ENCODE measurements at regions not wholly inside any gene's neighbourhood (a gene's known extent, or its start where the extent isn't known, plus 50 kb on each side); places are given as distances from the start of the nearest gene placed in this dataset.

GRCh38 chr10:131425752-131426533, 114.4 kb upstream of the TCERG1L start:
- DNase-seq, result no peak

- no peak for DNase-seq
Measured at GRCh38 chr10:131426534-131426898, 115.0 kb upstream of the TCERG1L start.

GRCh38 chr10:131427281-131427680, 115.8 kb upstream of the TCERG1L start:
- no peak for DNase-seq

GRCh38 chr10:131427901-131428300, 116.4 kb upstream of the TCERG1L start:
- no peak for DNase-seq

GRCh38 chr10:131429141-131429540, 117.6 kb upstream of the TCERG1L start:
- DNase-seq, result no peak

GRCh38 chr10:131429942-131430341, 118.4 kb upstream of the TCERG1L start:
- no peak for DNase-seq

GRCh38 chr10:131430716-131431412, 119.3 kb upstream of the TCERG1L start:
- DNase-seq, result no peak

- DNase-seq, result no peak
Measured at GRCh38 chr10:131431533-131431932, 120.0 kb upstream of the TCERG1L start.

GRCh38 chr10:131431978-131432690, 120.6 kb upstream of the TCERG1L start:
- DNase-seq, result no peak

GRCh38 chr10:131433568-131433967, 122.0 kb upstream of the TCERG1L start:
- DNase-seq, result no peak

- no peak for DNase-seq
Measured at GRCh38 chr10:131435232-131435631, 123.7 kb upstream of the TCERG1L start.

- no peak for DNase-seq
Measured at GRCh38 chr10:131435760-131436457, 124.4 kb upstream of the TCERG1L start.

GRCh38 chr10:131436458-131436857, 124.9 kb upstream of the TCERG1L start:
- DNase-seq, result no peak

GRCh38 chr10:131437556-131438475, 126.3 kb upstream of the TCERG1L start:
- DNase-seq, result no peak

- no peak for DNase-seq
Measured at GRCh38 chr10:131438665-131439064, 127.1 kb upstream of the TCERG1L start.

- DNase-seq, result no peak
Measured at GRCh38 chr10:131439705-131440104, 128.2 kb upstream of the TCERG1L start.

GRCh38 chr10:131440405-131441360, 129.2 kb upstream of the TCERG1L start:
- no peak for DNase-seq

- no peak for DNase-seq
Measured at GRCh38 chr10:131442271-131442670, 130.8 kb upstream of the TCERG1L start.

GRCh38 chr10:131444286-131444685, 132.8 kb upstream of the TCERG1L start:
- no peak for DNase-seq

- no peak for DNase-seq
Measured at GRCh38 chr10:131444862-131445461, 133.4 kb upstream of the TCERG1L start.

All from effector CD4-positive, alpha-beta T cell (primary cell).